SK-N-MC (cell line): ENCODE measurements at regions not wholly inside any gene's neighbourhood (a gene's known extent, or its start where the extent isn't known, plus 50 kb on each side); places are given as distances from the start of the nearest gene placed in this dataset.

Experiments used
- EZH2 ChIP-seq: fragments of 200-600 bp; sonication (generic); IDR thresholded peaks from one replicate; pipeline ENCODE4 v1.6.1; 2017; ENCODE audit warnings: antibody characterized with exemption
- FOXP2 ChIP-seq: optimal IDR thresholded peaks from 2 replicates; pipeline ENCODE3; 2011; ENCODE audit warnings: mild to moderate bottlenecking, moderate library complexity; ENCODE audit not compliant: insufficient read depth; ENCODE audit errors: extremely low read length, control extremely low read depth
- POLR2AphosphoS5 ChIP-seq: IDR thresholded peaks from 2 replicates; pipeline ENCODE4 v1.6.1; 2012; ENCODE audit warnings: mild to moderate bottlenecking, low read depth, low read length, borderline replicate concordance

DNA sequence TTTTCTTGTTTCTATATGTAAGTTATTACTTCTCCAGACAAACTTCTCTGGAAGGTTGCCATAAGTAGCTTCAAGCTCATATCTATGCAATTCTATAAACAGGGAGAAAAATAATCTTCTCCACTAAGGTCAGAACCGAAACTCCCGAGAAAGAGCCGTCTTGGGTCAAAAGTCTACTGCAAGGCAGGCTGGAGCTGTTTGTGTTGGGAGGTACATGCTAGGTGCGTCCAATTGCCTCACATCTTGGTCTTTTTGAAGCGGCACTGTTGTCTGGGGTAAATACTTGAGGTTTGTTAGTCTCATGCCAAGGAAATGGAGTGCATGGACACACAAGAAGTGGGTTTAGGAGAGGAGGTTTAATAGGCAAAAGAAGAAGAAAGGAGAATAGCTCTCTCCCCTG, 674.7 kb upstream of the TMEM132C start:
- no peak for TF ChIP-seq POLR2AphosphoS5
- no peak for TF ChIP-seq EZH2
- no peak for TF ChIP-seq FOXP2
